Body of pancreas (tissue), 4 donors: ENCODE measurements at regions not wholly inside any gene's neighbourhood (a gene's known extent, or its start where the extent isn't known, plus 50 kb on each side); places are given as distances from the start of the nearest gene placed in this dataset.

Experiments used
- POLR2A ChIP-seq, 3 donors: fragments of 450-650 bp; IDR thresholded peaks; one replicate each; pipeline ENCODE4 v1.6.1; 2016; ENCODE audit warnings: antibody characterized with exemption in 3 of 3, mild to moderate bottlenecking in 2 of 3
- TF ChIP-seq, protein P1 (sequence below), 7 experiments: fragments of 450-650 bp in 4 of 7; fragments of 200-600 bp in 3 of 7; sonication (generic) in 3 of 7; IDR thresholded peaks; one replicate each; pipeline ENCODE4 v1.5.1; 2016 to 2019; ENCODE audit warnings: antibody characterized with exemption in 7 of 7

DNA sequence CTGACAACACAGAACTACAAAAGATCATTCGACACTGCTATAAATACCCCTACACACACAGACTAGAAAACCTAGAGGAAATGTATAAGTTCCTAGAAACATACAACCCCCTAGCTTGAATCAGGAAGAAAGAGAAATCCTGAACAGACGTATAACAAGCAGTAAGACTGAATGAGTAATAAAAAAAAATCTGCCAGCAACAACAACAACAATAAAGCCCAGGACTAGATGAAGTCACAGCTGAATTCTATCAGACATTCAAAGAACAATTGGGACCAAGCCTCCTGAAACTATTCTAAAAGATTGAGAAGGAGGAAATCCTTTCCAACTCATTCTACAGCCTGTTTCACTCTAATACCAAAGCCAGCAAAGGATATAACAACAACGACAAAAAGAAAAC, 68.2 kb upstream of the SLIT3 start:
- TF ChIP-seq, protein P1, sequence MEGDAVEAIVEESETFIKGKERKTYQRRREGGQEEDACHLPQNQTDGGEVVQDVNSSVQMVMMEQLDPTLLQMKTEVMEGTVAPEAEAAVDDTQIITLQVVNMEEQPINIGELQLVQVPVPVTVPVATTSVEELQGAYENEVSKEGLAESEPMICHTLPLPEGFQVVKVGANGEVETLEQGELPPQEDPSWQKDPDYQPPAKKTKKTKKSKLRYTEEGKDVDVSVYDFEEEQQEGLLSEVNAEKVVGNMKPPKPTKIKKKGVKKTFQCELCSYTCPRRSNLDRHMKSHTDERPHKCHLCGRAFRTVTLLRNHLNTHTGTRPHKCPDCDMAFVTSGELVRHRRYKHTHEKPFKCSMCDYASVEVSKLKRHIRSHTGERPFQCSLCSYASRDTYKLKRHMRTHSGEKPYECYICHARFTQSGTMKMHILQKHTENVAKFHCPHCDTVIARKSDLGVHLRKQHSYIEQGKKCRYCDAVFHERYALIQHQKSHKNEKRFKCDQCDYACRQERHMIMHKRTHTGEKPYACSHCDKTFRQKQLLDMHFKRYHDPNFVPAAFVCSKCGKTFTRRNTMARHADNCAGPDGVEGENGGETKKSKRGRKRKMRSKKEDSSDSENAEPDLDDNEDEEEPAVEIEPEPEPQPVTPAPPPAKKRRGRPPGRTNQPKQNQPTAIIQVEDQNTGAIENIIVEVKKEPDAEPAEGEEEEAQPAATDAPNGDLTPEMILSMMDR (IDR thresholded peaks at IDR 0.05): no peak
- TF ChIP-seq POLR2A (IDR thresholded peaks at IDR 0.05): no peak
